Activated CD4-positive, alpha-beta T cell treated with anti-CD3 and anti-CD28 coated beads, Interleukin-2, amount 50 U/mL, for 48 hours (primary cell): ENCODE measurements at regions not wholly inside any gene's neighbourhood (a gene's known extent, or its start where the extent isn't known, plus 50 kb on each side); places are given as distances from the start of the nearest gene placed in this dataset.

Experiments used
- DNase-seq, 2 experiments: peaks; one replicate each; pipeline ENCODE4 v3.0.0-alpha.2; 2020

DNA sequence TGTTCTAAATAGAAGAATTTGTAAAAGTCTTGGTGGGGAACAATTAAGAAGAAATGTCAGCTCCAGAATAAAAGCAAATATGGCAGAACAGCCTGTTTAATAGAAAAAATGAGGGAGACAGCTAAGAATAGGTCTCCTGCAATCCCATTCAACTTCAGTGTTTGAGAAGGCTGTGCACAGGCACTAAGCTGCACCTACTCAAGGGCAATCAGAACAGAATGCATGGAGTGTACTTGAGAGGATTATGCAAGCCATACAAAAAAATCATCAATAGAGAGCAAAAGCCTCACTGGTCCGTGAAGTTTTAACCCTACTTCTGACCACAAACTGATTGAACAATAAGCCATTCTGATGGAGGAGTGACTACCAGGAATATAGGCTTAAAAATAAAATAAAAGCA is 690.7 kb upstream of the PCDH15 start:
- DNase-seq: no peak

DNA sequence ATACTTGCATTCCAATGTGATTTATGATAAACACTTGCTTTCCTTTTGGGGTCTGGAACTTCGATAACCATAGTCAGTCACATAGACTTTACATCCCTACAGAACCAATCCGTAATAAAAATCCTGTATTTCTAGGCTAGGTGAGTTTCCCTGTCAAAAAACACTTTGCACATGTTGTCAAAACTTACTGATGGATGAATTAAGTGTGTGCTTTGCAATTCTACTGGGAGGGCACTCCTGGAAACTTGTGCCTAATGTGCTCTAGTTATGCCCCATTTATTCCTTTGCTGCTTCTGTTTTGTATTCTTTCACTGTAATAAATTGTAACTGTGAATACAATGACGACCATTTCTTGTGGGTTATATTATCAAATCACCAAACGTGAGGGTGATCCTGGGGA is 684.8 kb upstream of the PCDH15 start:
- no peak for DNase-seq

DNA sequence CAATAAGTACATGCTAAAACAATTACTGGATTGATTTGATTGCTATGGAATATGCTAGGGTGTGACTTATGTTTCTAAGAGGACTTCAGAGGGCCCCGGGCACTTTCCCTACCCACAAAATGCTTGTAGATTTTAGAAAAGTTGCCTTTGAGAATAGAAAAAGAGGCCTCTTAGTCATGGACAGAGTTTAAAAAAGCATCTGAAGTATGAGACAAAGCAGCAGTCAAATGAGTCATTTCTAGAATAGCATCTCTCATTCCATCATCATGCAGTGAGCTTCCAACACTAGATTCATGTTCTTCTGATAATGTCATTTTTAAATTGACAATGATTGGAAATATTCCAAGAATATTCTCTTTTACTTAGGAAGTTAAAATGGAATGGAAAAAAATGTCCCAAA is 675.1 kb upstream of the PCDH15 start:
- no peak for DNase-seq

DNA sequence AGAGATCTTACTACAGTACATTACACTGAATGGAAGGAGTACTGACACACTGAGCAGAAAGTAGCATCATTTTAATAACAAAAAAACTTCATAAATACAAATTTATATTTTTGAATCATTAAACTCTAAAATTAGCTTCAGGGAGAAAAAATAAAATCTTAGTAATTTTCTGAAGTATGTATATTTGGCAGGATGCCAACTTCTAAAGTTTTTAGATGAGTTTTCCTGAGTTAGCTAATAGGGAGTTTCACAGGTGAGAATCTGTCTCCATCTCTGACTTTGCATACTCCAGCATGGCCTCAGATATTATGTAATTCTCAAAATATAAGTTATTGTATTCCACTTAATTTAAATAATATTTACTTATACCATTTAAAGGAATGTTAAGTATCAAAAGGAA is 673.2 kb upstream of the PCDH15 start:
- no peak for DNase-seq

DNA sequence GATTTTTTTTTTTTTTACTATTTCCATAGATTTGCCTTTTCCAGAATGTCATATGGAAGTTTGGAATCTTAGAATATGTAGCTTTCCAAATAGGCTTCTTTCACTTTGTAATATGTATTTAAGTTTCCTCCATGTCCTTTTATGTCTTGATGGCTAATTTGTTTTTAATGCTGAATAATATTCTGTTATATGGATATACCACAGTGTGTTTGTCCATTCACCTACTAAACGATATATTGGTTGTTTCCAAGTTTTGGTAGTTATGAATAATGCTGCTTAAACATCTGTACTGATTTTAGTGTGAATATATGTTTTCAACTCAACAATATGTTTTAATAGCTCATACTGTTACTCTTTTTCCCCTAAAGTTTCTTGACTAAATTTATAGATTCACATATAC is 669.8 kb upstream of the PCDH15 start:
- DNase-seq: no peak

DNA sequence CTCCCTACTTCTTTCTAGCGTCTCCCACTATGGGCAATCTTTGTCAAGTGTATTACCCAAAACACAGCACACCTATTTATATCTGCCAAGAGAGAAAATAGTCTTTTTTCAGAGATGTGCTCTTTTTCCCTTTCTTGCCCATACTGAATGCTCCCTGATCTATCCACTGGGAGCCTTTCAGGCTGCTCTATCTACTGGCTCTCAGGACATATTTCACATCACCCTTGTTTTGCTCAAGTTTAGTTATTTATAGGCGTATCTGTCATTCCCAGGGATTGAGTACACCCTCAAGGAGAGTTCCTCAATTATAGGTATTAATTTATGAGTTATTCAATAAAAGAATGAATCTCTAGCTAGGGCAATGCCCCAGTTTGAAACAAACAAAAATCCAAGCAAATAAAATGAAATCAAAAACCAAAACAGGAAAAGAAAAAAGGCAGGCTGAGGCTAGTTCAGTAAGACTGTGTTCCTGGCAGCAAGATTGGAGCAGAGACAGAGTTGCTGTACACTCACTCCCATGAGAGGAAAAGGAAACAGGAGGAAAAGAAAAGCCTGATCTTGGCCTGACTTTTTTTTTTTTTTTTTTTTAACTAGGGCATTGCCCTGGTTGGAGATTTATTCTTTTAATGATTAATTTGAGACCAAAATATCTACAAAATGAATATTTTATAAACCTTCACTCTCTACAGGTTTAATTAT is 665.9 kb upstream of the PCDH15 start:
- no peak for DNase-seq

DNA sequence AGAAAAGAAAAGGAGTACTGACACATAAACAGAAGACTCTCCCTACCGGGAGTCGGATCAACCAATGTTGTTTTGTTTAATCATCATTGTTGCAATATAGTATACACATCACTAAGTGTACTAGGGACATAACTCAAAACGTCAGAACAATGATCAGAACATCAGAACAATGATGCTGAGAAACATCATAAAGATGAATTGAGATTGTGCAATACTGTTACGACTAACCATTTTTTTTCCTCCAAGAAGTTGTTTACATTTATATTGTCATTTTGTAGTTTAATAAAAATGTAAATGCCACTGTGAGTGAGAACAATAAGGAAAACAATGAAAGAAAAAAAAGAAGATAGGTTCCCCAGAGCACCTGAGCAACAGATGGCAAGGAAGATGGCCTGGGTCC is 663.1 kb upstream of the PCDH15 start:
- no peak for DNase-seq

DNA sequence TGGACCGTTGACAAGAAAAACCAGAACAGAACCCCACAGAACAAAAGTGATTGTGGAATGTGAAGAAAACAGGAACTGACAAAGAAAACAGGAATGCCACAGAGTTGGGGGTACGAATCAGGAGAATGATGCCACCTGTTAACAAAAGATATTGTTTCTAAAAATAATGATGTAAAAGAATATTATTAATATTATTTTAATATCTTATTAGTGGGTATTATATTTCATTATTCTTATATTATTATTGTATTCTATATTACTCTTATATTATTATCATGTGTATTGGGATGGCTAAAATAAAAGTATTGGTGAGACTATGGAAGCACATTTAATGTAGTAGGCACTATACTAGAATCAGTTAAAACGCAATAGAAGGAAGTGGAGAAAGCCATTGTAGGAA is 659.0 kb upstream of the PCDH15 start:
- no peak for DNase-seq

DNA sequence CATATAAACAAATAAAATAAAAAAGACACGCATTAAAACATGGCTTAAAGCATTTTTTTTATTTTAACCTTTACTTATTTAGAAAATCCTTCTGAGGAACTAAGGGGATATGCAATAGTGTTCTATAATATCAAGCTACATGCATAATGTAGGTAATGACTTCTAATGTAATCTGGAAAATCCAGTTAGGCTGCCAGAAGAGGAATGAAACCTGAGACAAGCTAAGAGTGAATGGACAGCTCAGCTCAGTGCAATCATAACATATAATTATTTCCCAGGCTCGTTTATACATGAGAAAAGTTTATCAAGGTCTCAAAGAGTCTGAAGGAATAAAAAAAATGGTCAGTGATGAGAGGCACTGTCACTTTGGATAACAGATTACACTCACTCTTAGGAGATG is 649.0 kb upstream of the PCDH15 start:
- no peak for DNase-seq

DNA sequence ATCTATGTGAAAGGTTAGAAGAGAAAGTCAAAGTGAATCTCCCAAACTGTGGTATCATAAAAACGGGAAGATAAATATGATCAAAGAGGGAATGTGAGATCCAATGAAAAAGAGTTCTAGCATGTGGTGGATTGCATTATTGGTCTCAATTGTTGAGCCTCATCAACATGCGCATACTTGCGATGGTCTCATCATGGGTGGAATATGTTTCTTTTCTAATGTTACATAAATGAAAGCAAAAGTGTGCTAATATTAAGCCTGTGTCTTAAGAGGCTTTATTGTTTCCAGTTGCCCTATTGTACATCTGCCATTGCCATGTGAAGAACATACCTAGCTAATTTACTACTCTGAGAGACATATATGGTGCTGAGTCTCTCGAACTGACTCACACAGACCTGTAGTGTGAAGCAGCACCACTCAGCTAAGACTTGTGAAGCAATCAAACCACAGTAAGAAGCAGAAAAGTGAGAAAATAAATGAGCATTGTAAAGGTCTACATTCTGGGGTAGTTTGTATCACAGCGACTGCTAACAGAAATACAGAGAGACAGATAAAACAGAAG is 645.5 kb upstream of the PCDH15 start:
- no peak for DNase-seq

DNA sequence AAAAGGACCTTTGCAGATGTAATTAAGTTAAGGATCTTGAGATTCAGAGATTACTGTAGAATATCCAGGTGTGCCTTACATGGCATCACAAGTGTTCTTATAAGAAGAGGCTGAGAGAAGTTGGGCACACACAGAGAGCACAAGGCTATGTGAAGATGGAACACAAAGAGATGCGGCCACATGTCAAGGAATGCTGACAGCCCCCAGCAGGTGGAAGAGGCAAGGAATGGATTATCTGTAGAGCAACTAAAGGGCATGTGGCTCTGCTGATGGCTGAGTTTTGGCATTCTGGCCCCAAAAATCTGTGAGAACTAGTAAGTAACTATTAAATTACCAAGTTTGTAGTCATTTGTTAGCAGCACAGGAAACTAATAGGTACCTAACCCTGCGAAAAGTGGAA is 640.7 kb upstream of the PCDH15 start:
- no peak for DNase-seq

DNA sequence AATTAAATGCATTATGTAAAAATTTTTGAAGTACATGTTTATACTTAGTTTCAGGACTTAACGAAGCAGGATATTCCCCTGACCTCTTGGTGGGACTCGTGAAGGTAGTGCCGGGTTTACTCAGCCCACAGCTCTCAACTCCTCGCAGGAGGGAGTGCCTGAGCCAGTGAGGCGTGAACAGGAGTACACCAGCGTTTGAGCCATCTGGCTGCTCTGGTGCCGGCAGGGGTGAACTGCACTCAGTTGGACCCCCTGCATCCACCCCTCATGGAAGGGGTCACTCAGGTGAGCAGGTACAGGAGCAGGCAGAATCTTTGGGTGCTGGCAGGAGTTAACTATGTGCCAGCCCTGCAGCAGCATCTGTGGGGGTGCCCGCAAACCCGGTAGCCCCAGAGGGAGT is 625.1 kb upstream of the PCDH15 start:
- DNase-seq: no peak

DNA sequence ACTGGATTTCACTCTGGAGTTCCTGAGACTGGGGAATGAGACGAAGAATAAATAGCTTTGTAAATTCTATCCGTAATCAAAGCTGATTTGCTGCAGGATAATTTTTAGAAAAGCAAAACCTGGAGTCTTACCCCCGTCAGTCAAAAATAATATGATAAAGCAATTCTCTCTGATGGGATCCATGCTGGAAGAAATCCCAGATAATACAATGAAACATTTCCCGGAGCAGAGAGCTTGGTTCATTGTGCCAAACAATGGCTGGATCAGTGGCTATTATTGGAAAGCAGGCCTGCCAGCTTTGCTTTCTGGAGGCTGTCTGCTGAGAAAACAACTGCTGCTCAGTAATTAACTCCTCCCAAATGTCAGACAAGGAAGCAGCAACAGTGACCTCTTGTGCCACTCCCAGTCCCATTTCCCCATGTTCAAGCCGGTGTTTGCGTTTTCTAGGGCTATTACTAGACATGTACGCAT is 609.4 kb upstream of the PCDH15 start:
- no peak for DNase-seq

DNA sequence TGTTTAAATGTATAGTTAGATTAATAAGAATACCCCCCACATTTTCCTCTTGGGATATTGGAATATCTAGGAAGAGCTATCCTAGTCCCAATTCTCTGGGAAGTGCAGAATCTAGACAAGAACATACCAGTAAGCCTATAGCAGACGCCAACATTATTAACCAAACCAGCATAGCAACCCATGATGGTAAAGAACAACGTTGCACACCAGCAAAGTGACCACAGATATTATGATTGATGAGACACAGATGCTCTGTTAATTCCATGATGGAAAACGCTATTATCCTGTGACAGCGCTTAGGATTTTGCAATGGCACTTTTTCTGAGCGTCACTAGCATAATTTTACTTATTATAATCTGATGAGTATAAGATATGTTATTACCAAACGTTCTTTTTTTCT is 603.1 kb upstream of the PCDH15 start:
- DNase-seq: no peak

DNA sequence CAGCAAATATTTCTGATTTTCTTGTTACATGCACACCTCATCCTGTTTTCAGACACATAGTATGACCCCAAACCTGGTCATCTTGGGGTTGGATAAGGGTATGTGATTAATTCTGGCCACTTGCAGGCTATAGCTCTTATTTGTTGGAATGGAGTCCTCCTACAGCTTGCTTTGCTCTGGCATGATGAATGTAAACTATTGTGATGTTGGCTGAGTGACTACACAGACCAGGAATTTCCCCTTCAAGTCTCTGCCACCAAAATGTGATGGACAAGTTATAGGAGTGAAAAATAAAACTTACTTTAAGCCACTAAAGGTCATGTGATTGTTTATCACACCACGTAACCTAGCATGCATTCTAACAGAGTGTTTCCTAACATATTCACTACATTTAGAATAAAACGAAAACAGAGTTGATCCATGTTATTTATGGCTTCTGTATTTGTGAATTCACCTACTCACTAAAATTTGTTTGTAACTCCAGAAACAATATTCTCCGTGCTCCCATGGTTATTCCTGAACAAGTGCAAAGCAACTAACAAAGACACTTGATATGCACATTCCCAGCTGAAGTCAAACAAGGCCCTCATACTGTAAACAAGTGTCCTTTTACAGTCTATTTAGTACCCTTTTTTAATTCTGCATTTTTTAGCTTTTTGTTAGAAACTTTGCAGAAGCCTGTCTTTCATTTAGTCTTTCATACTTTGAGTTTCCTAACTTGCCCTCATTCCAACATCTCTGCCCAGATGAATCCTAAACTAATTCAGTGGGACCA is 599.2 kb upstream of the PCDH15 start:
- DNase-seq: no peak

DNA sequence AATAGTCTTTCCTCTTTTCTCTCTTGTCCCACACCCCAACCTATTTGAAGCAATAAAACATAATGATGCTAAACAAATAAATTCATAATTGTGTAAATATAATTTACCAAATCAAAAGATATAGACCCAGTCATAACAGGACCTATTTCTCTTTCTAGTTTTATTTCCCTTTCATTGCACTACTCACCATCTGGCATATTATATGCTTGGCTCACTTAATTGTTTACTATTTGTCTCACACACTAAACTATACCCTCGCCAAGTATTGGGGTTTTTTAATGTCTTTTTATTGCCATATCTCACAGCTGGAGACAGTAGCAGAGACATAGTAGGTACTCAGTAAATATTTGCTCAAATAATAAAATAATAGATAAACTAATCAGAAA is 597.5 kb upstream of the PCDH15 start:
- DNase-seq: no peak

DNA sequence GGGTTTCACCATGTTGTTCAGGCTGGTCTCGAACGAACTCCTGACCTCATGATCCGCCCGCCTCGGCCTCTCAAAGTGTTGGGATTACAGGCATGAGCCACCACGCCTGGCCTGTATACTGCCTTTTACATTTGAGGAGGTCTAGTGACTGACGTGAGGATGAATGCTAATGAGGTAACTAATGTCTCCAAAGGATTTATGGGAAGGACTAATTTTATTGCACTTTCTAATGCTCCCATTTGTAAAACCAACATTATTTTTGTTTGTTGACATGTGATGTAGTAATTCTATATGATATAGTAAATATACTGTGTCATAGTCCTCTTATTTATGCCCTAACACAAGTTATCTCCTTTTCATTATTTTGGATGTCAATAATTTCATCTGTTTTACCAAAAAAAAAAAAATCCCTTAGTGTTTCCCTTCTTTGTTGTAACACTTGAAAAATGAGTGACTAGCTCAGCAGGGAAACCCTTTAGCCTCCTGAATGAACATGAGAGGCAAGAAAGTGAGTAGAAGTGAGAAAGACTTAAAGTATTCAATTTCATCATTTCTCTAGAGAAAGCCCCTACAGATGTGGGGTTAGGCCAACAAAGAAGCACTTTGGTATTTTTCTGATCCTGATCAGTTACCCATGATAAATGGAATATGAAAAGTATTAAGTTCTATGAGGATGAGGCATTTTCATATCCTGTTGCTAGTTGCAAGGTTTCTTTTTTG is 596.9 kb upstream of the PCDH15 start:
- DNase-seq: no peak

DNA sequence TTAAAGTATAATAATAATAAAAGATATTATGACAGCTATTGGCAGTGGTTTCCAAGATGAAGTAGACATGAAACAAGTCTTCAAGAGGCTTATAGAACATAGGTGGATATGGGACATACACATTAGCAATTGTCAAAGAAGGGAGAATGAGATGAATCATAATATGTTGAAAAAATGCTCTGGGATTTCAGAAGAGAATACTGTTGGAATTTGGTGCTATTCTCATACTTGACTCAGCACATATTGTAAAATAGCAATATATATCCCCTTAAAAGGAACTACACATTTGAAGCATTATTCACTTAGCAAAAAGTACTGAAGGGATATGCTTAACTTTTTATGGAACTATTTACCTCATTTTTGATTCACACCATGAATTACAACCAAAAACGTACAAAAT is 577.2 kb upstream of the PCDH15 start:
- DNase-seq: no peak

DNA sequence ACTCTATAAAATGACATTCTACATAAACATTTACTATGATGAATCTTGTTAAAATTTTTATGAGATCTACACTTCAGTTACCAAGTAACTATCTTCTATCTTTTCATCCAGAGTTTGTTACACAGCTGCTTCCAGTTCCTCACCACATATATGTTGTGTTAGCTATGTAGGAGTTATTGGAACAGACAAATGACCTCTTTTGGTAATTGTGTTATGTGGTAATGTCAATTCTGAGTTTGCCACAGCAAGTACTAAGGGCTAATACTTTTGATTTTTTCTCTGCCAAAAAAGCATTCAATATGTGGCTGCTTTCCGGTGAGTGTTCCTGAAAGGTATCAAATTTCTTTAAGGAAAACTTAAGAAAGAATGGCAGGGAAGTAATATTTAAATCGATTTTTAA is 573.9 kb upstream of the PCDH15 start:
- DNase-seq: no peak

DNA sequence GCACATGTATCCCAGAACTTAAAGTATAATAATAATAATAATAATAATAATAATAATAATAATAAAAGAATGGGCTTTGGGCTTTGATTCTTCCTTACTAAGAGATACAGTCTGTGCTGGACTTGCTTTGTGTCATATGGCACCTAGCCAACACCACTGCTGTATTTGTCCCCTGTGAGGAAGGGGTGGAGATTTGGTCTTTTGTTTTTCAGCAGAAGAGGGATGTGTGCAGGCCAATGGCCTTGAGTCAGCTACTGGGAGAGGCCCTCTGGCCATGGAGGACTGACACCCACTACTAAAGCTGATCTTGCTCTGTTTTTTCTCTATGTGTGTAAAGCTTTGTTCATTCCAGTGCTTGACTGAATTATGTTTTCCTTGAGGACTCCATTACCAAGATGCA is 573.0 kb upstream of the PCDH15 start:
- DNase-seq: no peak

DNA sequence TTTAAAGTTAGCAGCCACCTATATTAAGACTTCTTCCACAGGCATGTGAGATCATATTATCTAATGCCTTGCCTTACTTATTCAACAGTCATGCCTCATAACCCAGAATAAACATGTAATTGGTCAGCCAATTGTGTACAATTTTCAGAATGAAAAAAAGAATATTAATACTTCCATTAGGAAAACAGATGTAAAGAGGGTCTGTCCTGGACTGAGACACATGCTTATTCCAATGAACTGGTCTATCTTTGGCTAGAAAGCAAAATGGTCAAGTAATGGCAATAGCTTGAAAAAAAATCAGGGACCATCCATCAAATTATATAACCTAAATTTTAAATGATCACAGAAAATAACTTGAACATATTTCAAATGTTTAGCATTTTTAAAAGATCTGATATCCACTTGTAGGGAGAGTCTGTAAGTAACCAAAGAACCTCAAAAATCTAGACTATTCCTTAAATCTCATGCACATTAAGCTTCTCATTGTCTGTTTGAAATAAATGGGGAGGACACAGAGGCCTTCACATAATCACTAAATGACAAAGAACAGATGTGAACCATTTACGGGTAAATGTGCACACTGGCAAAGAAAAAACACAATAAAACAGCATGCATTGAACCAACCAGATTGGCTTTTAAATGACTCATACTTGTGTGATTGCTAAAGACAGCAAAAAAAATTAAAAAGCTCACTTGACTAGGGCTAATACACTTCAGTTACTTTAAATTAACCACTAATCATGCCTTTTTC is 568.8 kb upstream of the PCDH15 start:
- no peak for DNase-seq

DNA sequence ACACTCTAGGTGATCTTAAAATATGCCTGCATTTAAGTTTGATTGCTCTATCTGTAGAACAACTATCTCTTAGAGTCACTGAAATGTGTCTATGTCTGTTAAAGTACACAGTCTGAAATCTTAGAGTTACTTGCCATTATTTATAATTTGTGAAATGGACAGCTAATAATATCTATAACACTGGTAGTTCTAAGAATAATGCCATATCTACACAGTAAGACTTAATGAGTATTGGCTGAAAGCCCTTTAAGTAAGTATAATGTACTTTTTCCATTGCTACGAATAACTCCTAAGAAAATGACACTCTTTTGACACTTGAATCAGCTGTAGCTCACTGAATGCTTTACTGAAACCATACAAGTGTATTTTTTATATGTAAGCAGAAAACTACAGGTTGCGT is 567.4 kb upstream of the PCDH15 start:
- DNase-seq: no peak

DNA sequence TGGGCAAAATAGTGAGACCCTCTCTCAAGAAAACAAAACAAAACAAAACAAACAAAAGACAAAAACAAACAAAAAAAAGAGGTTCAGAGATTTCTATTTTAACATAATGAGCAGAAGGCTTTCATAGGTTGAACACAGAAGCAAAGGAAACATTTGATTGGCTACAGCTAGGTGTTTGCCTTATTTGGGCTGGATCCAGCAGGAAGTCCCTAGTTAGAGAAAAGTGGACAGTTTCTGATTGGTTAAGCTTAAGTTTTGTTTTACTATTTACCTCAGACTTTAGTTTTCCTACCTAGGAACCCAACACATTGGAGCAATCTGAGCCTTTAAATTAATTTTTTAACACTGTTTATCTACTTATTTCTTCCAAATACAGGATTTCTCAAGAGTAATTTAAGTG is 566.5 kb upstream of the PCDH15 start:
- no peak for DNase-seq
